Kidney capillary endothelial cell (primary cell): ENCODE measurements at regions not wholly inside any gene's neighbourhood (a gene's known extent, or its start where the extent isn't known, plus 50 kb on each side); places are given as distances from the start of the nearest gene placed in this dataset.

Experiments used
- DNase-seq: peaks from one replicate; pipeline ENCODE4 v3.0.0-alpha.2; 2018; ENCODE audit warnings: low spot score

- no peak for DNase-seq
These were observed 193.4 kb downstream of the FOXL1 start for GRCh38 chr16:86771506-86772460.

DNA sequence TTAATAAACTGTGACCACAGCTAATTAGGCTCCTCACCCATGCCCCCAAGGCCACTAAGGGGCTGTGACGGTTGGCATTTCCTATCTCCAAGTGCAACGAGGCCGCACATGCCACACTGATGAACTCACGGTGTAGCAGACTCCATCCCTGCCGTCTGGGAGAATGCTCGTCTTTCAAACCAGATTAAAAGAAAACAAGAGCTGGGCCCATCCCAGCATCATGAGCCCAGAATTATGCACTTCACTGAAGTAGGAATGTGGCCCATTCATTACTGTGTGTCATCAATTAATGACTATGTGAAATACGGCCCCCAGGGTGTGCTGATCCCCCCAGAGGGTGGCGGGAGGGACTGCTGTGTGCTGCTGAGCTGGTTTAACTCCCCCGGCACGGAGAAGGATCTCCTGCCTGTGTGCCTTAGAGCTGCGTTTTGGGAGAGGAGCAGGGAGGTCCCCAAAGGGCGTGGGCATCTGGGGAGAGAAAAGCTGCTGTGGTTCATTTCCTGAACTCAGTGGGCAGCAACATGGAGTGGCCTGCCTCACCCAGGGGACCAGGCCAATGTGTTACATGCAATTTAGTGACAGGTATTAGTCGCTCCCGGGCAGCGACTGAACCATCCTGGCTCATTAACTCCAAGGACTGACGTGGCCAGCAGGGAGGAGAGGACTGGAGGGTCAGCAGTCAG, 194.5 kb downstream of the FOXL1 start:
- DNase-seq, result no peak

DNA sequence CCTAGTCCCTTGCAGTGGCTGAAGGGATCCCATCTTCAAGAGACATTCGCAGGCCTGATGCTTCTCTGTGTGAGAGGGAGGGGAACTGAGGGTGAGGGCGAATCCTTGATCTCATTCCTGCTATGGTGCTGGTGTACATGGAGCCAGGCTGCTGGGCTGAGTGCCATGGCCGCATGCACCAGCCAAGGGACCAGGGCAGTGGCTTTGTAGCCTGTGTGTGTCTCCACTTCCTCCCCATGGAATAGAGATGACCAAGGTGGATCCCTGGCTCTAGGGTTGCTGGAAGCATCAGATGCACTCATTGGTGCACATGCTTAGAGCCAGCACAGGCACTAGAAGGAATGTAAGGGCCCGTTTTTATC, 195.0 kb downstream of the FOXL1 start:
- DNase-seq, result no peak

- DNase-seq, result no peak
These were observed 196.6 kb downstream of the FOXL1 start for GRCh38 chr16:86774931-86775330.

DNA sequence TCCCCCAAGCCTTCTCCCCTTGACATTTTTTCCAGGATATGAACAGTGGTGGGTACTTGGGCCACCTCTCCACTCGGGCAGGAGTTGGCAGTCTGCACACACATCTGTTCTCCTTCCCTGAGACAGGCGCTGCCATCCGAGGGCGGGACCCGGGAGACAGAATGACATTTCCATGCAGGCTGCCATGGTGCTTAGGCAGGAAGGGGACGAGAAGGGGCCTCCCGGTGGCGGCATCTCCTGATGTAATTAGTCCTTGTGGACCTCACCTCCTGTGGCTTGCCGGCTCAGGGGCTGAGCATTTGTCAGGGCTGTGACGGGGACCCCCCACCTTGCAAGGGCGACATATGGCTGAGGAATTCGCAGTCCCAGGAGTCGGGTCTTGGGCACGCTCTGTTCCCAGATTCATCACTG, 197.2 kb downstream of the FOXL1 start:
- no peak for DNase-seq

GRCh38 chr16:86777381-86777946, 199.1 kb downstream of the FOXL1 start:
- no peak for DNase-seq

DNA sequence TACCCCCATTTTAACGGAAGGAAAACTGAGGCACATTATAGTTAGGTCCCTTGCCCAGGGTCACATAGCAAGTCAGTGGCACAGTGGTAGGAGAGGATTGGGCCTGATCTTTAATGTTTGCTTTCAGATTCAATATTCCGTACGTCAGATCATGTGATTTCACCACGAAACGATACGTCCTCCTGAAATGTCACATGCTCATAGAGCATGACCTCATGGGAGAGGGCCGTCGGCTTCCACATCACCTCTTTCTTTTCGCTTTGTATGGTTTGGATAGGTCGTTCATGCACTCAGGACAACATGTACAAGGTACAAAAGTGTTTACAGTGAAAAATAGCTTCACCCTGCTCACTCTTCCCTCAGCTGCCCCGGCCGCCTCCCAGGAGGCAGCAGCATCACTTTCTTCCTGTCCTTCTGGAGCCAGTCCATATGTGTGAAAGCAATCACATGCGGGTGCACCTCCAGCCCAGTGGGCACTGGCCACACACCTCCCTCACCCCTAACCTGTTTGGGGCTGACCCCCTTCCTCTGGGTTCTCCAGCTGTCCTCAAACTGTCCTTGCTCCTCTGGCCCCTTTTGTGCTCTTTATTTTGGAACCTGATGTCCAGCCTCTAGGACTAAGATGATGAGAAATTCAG, 199.9 kb downstream of the FOXL1 start:
- no peak for DNase-seq

- no peak for DNase-seq
These were observed 200.6 kb downstream of the FOXL1 start for GRCh38 chr16:86778978-86779377.

DNA sequence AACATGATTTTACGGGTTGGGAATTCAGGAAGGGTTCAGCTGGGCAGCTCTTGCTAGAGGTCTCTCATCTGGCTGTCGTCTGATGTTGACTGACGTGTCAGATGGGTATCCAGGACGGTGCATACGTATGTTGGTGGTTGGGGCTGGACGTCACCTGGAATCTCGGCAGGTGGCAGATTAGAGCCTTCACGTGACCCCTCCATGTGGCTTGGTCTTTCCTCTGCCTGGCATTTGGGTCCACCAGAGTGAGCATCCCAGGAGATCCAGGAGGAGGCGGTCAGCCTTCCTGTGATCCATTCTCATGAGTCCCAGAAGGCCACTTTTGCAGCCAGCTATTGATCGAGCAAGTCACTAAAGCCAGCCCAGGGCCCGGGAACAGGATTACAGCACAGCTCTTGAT, 202.7 kb downstream of the FOXL1 start:
- no peak for DNase-seq

- no peak for DNase-seq
These were observed 205.6 kb downstream of the FOXL1 start for GRCh38 chr16:86783636-86784626.

DNA sequence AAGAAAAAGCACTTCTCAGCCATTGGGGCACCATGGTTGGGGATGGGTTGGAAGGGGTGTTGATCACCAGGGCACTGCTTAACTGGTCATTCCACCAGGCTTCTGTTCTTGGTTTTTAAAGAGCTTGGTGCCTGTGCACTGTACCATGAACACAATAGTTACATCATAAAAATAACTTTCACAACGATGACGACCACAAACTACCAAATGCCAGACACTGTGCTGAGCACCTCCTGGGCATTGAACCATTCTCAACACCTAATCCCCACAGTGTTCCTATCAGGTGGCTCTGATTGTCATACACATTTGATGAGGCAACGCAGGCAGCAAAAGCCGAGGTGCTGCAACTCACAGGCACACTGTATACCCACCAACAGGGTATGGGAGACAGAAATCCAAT, 208.0 kb downstream of the FOXL1 start:
- no peak for DNase-seq

GRCh38 chr16:86786994-86787393, 208.6 kb downstream of the FOXL1 start:
- DNase-seq, result no peak

- DNase-seq, result no peak
These were observed 209.2 kb downstream of the FOXL1 start for GRCh38 chr16:86787538-86787937.

DNA sequence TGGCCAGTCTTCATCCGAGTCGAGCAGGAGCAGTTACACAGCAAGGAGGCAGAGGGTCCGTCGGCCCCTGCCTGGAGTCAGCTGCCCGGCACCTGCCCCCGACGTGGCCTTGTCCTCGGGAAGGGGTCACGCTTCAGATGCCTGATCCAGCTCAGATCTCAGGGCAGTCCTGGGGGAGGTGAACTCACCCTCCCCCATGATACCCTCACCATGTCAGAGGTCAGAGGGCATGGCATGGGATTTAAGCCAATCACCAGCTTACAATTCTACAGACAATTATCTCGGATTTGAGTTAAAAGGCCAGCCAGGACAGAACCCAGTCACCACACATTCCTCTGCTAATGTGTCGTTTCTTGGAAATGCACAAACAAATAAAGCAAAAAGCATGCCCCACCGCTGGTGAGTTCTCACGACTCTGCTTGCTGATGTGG, 211.3 kb downstream of the FOXL1 start:
- DNase-seq, result no peak

GRCh38 chr16:86791287-86792035, 213.1 kb downstream of the FOXL1 start:
- DNase-seq, result no peak

- no peak for DNase-seq
These were observed 216.0 kb downstream of the FOXL1 start for GRCh38 chr16:86794216-86794864.

GRCh38 chr16:86797700-86798099, 219.4 kb downstream of the FOXL1 start:
- DNase-seq, result no peak

DNA sequence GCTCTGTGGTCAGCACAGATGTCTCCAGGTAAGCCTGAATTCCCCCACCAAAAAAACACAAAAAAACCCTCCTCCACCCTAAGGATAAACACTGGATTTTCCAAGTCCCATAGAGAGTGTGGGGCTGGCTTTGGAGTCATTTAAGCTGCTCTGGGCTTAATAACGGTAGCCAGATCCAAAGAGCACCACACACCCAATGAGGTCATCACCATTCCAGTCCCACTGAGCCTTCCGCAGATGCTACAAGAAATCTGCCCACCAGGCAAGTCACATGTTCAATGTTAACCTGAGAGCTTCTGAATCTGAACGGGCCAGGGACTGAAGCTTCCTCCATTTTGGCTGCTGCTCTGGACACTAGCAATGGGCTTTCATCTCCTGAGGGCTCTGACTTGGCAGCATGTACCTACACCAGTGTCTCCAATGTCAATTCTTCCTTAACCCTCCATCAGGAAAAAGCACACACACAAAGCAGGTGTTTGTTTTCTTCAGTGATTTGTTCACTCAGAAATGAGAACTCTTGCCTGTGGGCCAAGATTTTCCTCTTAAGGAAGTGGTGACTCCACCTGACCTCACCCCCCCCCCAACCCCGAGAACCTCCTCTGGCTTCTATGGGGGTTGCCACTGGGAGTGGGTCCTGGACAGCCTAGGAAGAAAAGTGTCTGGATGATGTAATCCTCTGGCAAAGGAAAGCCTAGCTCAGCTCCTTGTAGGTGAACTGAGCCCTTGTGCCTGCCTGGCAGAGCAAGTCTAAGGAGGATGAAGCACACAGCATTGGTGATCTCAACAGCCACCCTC, 220.1 kb downstream of the FOXL1 start:
- DNase-seq, result no peak

- no peak for DNase-seq
These were observed 221.0 kb downstream of the FOXL1 start for GRCh38 chr16:86799367-86799766.
